ENCODE measurements at regions not wholly inside any gene's neighbourhood (a gene's known extent, or its start where the extent isn't known, plus 50 kb on each side); places are given as distances from the start of the nearest gene placed in this dataset.

DNA sequence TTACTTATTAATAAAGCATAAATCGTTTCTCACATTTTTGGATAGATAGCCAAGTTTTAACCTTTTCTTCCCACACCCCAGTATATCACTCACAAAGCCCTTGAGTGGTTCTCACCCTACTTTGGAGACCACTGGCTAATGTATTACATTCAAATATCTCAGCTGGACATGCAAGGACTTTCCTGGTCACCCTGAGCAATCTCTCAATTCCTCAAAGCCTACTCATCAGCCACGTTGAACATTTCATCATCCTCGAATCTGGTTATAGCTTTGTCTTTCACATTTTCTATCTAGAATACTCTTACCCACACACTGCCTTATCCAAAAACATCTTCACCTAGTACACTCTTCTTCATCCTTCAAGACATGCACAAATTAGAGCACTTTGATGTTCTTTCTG, 71.1 kb upstream of the MAPRE2 start:
- TF ChIP-seq, protein P1, sequence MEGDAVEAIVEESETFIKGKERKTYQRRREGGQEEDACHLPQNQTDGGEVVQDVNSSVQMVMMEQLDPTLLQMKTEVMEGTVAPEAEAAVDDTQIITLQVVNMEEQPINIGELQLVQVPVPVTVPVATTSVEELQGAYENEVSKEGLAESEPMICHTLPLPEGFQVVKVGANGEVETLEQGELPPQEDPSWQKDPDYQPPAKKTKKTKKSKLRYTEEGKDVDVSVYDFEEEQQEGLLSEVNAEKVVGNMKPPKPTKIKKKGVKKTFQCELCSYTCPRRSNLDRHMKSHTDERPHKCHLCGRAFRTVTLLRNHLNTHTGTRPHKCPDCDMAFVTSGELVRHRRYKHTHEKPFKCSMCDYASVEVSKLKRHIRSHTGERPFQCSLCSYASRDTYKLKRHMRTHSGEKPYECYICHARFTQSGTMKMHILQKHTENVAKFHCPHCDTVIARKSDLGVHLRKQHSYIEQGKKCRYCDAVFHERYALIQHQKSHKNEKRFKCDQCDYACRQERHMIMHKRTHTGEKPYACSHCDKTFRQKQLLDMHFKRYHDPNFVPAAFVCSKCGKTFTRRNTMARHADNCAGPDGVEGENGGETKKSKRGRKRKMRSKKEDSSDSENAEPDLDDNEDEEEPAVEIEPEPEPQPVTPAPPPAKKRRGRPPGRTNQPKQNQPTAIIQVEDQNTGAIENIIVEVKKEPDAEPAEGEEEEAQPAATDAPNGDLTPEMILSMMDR (IDR thresholded peaks at IDR 0.05): no peak
- Histone ChIP-seq H3K27ac (no peak overlapping the region), H3K4me3 (no peak overlapping the region)
- DNase-seq (ENCODE audit: low spot score): no peak

DNA sequence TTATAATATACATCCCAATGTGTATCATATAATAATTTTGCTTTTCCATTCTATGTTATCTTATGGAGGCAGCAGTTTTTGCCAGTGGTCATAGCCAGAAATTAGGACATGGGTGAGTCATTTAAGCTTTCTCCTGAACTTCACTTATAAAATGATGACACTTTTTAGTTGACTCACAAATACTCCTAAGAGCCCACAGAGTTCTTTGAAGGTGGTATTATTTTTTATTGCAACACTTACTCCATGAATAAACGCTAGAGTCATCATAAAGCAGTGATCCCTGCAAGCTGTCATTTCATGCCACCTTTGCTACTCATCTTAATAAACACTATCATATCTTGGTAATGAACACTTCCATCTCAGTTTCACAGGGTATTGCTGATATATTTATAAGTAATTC, 69.9 kb upstream of the MAPRE2 start:
- no peak overlapping the region for H3K4me3 ChIP-seq
- TF ChIP-seq, protein P1 (IDR thresholded peaks at IDR 0.05): no peak
- DNase-seq (ENCODE audit: low spot score): no peak
- no peak overlapping the region for H3K27ac ChIP-seq

DNA sequence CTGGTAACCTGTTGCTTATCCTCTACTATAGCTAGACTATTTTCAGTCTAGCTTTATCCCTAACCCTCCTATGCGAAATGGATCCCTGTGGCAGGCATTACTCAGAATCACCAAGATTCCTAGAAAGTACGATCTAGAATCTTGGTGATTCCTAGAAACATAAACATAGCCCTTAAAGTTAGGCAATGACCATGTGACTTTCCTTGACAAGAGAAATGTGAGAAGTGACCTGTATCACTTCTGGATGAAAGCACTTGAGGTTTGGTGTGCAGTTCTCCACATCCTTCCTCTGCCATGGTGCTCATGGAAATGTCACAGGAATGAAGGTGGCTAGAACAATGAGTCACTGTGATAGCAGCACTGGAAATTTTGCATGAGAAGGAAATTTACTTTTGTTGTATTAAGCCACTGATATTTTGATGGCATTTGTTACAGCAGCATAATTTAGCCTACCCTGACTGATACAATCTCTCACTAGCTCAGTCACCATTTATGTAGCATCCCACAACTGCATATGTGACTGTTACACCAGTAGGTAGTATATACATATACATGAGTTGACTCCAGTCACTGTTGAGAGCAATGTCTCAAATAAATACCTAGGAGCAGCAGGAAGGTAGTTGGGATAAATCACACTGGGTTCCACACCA, 68.3 kb upstream of the MAPRE2 start:
- H3K27ac ChIP-seq: no peak overlapping the region
- no peak overlapping the region for H3K4me3 ChIP-seq
- TF ChIP-seq, protein P1 (IDR thresholded peaks at IDR 0.05): no peak
- no peak for DNase-seq (ENCODE audit: low spot score)

DNA sequence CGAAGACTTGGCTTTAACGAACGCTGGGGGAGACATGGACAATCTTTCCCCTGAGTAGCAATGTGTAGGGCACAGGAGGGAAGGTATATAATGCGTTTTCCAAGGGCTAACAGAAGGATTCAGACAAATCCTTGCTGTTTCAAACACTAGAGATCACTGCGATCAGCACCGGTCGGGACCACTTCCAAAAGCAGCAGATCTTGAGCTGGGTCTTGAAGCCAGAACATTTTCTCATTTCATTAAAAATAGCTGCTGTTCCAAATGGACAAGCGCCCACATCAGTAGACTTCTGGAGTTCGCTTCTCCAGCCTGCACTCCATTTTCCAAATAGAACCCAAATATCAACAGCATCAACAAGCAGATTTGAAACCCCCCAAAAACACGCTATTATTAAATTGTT, 65.1 kb upstream of the MAPRE2 start:
- TF ChIP-seq, protein P1 (IDR thresholded peaks at IDR 0.05): no peak
- peak overlapping the region; percentile 77 to 89 for H3K27ac ChIP-seq
- DNase-seq (ENCODE audit: low spot score): no peak
- peak overlapping the region; percentile 95 for H3K4me3 ChIP-seq

DNA sequence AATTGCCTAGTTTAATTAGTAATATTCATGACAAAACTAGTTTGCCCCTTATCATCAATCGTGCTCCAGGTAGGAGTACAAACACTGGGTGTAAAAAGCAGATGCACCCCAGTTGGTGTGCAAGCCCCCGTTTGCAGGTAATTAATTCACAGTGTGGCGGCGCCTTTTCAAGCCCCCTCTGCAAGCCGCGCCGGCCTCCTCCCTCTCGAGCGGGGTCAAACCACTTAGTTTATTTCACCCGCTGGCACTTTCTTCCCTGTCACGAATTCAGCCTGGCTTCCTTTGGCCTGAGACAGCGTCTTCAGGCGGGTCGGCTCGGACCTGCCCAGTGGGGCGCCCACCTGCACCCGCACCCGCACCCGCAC, 64.7 kb upstream of the MAPRE2 start:
- Histone ChIP-seq H3K4me3 (peak overlapping the region; percentile 95), H3K27ac (peak overlapping the region; percentile 77 to 89)
- TF ChIP-seq, protein P1 (IDR thresholded peaks at IDR 0.05): no peak
- DNase-seq (ENCODE audit: low spot score): no peak

DNA sequence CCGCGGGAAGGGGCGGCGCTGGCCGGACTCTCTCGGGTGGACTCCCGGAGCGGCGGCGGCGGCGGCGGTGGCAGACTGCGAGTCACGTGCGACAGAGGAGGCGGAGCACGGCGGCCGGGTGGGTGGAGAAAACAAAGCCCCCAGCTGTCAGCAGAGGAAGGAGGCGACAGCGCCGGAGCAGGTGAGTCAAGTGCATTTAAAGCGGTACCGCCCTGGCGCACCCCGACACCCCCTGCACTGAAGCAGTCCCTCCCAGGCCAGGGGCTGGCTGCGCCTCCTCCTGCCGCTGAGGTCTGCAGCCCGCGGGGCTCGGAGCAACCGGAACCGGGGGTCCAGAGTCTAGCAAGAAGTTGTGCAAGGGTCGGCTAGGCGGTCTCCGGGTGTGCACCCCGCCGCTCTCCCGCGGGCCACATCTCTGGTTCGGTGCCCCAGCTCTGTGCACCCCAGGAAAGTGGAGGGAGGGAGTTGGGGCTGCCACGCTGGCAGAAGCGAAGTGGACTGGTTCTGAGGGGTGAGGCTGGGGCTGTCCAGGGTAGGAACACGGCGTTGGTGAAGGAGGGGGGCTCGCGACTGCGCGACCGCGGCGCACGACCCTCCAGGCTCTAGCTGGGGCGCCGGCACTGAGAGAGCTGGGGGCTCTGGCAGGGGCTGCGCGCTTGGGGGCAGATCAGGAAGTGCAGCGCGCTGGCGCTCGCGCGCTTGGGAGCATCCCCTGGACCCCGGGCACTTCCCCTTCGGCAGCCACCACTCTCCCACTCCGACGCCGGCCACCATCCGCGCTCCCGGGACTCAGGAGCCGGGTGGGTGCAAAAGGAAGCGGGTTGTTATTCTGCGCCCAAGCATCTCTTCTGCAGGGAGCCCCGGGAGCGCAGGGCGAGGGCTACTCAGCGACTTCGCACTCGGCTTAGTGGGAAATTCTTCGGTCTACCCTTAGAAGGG, 64.0 kb upstream of the MAPRE2 start:
- Histone ChIP-seq H3K27ac (peak overlapping the region; percentile 77 to 89), H3K4me3 (peak overlapping the region; percentile 95)
- TF ChIP-seq, protein P1 (IDR thresholded peaks at IDR 0.05): no peak
- DNase-seq (ENCODE audit: low spot score): peak; percentile 90

Data from coronary artery (tissue), 2 donors.